ENCODE measurements at regions not wholly inside any gene's neighbourhood (a gene's known extent, or its start where the extent isn't known, plus 50 kb on each side); places are given as distances from the start of the nearest gene placed in this dataset.
"Not testable (repeated sequence)": the region's sequence is repeated elsewhere in the genome, so short reads cannot be mapped to it uniquely, and the experiment has no call there.

GRCh38 chr2:190584980-190585661 is 50.6 kb upstream of the NEMP2 start:
- H3K4me3 ChIP-seq (ENCODE audit: low read depth, low read length): no peak overlapping the region
- DNase-seq (ENCODE audit: low read depth, low spot score): no peak
- no peak for TF ChIP-seq CTCF (IDR thresholded peaks at IDR 0.05; ENCODE audit: low read depth, low read length)
- in situ Hi-C loops (cut with HindIII; ENCODE audit: low sequenced_read_pairs): no loop called here

GRCh38 chr2:190587106-190587505 is 52.6 kb upstream of the NEMP2 start:
- no peak for TF ChIP-seq CTCF (IDR thresholded peaks at IDR 0.05; ENCODE audit: low read depth, low read length)
- in situ Hi-C loops (cut with HindIII; ENCODE audit: low sequenced_read_pairs): no loop called here
- H3K4me3 ChIP-seq (ENCODE audit: low read depth, low read length): no peak overlapping the region
- DNase-seq (ENCODE audit: low read depth, low spot score): no peak

GRCh38 chr2:190589008-190589407 is 54.5 kb upstream of the NEMP2 start:
- DNase-seq (ENCODE audit: low read depth, low spot score): no peak
- no peak for TF ChIP-seq CTCF (IDR thresholded peaks at IDR 0.05; ENCODE audit: low read depth, low read length)
- no peak overlapping the region for H3K4me3 ChIP-seq (ENCODE audit: low read depth, low read length)
- in situ Hi-C loops (cut with HindIII; ENCODE audit: low sequenced_read_pairs): no loop called here

- TF ChIP-seq CTCF (IDR thresholded peaks at IDR 0.05; ENCODE audit: low read depth, low read length): no peak
- no peak for DNase-seq (ENCODE audit: low read depth, low spot score)
- in situ Hi-C loops (cut with HindIII; ENCODE audit: low sequenced_read_pairs): no loop called here
- H3K4me3 ChIP-seq (ENCODE audit: low read depth, low read length): no peak overlapping the region
Observed at GRCh38 chr2:190591437-190591836, 56.9 kb upstream of the NEMP2 start.

DNA sequence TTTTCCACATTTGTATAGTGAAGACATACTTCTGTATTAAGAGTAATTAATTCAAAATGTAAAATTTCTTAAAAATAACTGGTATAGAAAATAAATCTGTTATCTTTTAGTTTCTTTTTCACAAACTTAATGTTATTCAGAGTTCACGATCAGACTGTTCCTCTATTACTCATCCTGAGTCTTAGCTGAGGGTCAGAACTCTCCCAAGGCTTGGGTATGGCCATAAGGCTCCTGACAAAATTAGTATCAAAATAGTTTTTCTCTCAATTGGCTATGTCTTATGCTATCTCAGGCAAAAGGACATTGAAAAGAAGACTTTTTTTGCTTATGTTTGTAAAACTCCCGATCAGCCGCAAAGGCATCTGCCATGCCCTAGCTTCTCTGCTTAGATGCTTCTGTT is 56.1 kb upstream of the NAB1 start:
- in situ Hi-C loops (cut with HindIII; ENCODE audit: low sequenced_read_pairs): no loop called here
- peak; percentile 22 for DNase-seq (ENCODE audit: low read depth, low spot score)
- no peak for TF ChIP-seq CTCF (IDR thresholded peaks at IDR 0.05; ENCODE audit: low read depth, low read length)
- no peak overlapping the region for H3K4me3 ChIP-seq (ENCODE audit: low read depth, low read length)

- in situ Hi-C loops (cut with HindIII; ENCODE audit: low sequenced_read_pairs); DNase-seq (ENCODE audit: low read depth, low spot score): not testable (repeated sequence)
Observed at GRCh38 chr2:190595879-190596278, 53.0 kb upstream of the NAB1 start.

GRCh38 chr2:190596993-190597392 is 51.9 kb upstream of the NAB1 start:
- in situ Hi-C loops (cut with HindIII; ENCODE audit: low sequenced_read_pairs): no loop called here
- no peak overlapping the region for H3K4me3 ChIP-seq (ENCODE audit: low read depth, low read length)
- no peak for TF ChIP-seq CTCF (IDR thresholded peaks at IDR 0.05; ENCODE audit: low read depth, low read length)
- no peak for DNase-seq (ENCODE audit: low read depth, low spot score)

More at GRCh38 chr2:190595879-190596278, 53.0 kb upstream of the NAB1 start:
- not testable (repeated sequence) for H3K4me3 ChIP-seq (ENCODE audit: low read depth, low read length)

Measured in astrocyte of the spinal cord (primary cell).